ENCODE measurements at regions not wholly inside any gene's neighbourhood (a gene's known extent, or its start where the extent isn't known, plus 50 kb on each side); places are given as distances from the start of the nearest gene placed in this dataset.
A peak's percentile ranks its signal among the peaks of the same experiment; 100 is the strongest.
"Not testable (repeated sequence)": the region's sequence is repeated elsewhere in the genome, so short reads cannot be mapped to it uniquely, and the experiment has no call there.

- H3K27me3 ChIP-seq (ENCODE audit: control insufficient read depth in 3 of 3, insufficient read depth in 3 of 3, low read length in 3 of 3); H3K4me1 ChIP-seq (ENCODE audit: control insufficient read depth in 3 of 3, insufficient read depth in 2 of 3, low read depth in 1 of 3, low read length in 2 of 3); H3K4me3 ChIP-seq (ENCODE audit: low read depth in 1 of 3, low read length in 3 of 3); DNase-seq; H3K36me3 ChIP-seq (ENCODE audit: control insufficient read depth in 3 of 3, insufficient read depth in 2 of 3, low read depth in 1 of 3, low read length in 3 of 3); H3K27ac ChIP-seq (ENCODE audit: low read depth in 1 of 3, low read length in 2 of 3); H3K9me3 ChIP-seq (ENCODE audit: control insufficient read depth in 2 of 2, insufficient read depth in 1 of 2, low read depth in 1 of 2, low read length in 1 of 2); FAIRE-seq: not testable (repeated sequence)
- WGBS, 3 donors, result 85 to 93% (median 90%) methylated on average over 17 of the region's 17 CpGs
These were observed 915.3 kb upstream of the CRIM1 start for GRCh38 chr2:35440308-35440707.

GRCh38 chr2:35436893-35437292 lies 918.7 kb upstream of the CRIM1 start:
- not testable (repeated sequence) for H3K27me3 ChIP-seq (ENCODE audit: control insufficient read depth in 3 of 3, insufficient read depth in 3 of 3, low read length in 3 of 3); H3K27ac ChIP-seq (ENCODE audit: low read depth in 1 of 3, low read length in 2 of 3); FAIRE-seq; H3K36me3 ChIP-seq (ENCODE audit: control insufficient read depth in 3 of 3, insufficient read depth in 2 of 3, low read depth in 1 of 3, low read length in 3 of 3); H3K4me1 ChIP-seq (ENCODE audit: control insufficient read depth in 3 of 3, insufficient read depth in 2 of 3, low read depth in 1 of 3, low read length in 2 of 3); DNase-seq; H3K4me3 ChIP-seq (ENCODE audit: low read depth in 1 of 3, low read length in 3 of 3); H3K9me3 ChIP-seq (ENCODE audit: control insufficient read depth in 2 of 2, insufficient read depth in 1 of 2, low read depth in 1 of 2, low read length in 1 of 2)
- WGBS, 3 donors, result 81 to 83% (median 81%) methylated on average over 5 of the region's 5 CpGs

- no peaks in the 10 kb centered on the region for H3K9me3 ChIP-seq (ENCODE audit: control insufficient read depth in 2 of 2, insufficient read depth in 1 of 2, low read depth in 1 of 2, low read length in 1 of 2)
- H3K27ac ChIP-seq (ENCODE audit: low read depth in 1 of 3, low read length in 2 of 3), result no peak overlapping the region
- FAIRE-seq (no peak), DNase-seq (peak in 1 of 2 donors; percentile 8)
- H3K4me3 ChIP-seq (ENCODE audit: low read depth in 1 of 3, low read length in 3 of 3), result no peak overlapping the region
- WGBS, 3 donors, result 73 to 87% (median 83%) methylated on average over 1 of the region's 1 CpG
- no peaks in the 10 kb centered on the region for H3K36me3 ChIP-seq (ENCODE audit: control insufficient read depth in 3 of 3, insufficient read depth in 2 of 3, low read depth in 1 of 3, low read length in 3 of 3)
- no peaks in the 10 kb centered on the region for H3K27me3 ChIP-seq (ENCODE audit: control insufficient read depth in 3 of 3, insufficient read depth in 3 of 3, low read length in 3 of 3)
- H3K4me1 ChIP-seq (ENCODE audit: control insufficient read depth in 3 of 3, insufficient read depth in 2 of 3, low read depth in 1 of 3, low read length in 2 of 3), result no peaks in the 10 kb centered on the region
These were observed 927.0 kb upstream of the CRIM1 start for GRCh38 chr2:35428548-35428947.

GRCh38 chr2:35421485-35421884 lies 934.1 kb upstream of the CRIM1 start:
- no peak for DNase-seq
- no peaks in the 10 kb centered on the region for H3K27me3 ChIP-seq (ENCODE audit: control insufficient read depth in 3 of 3, insufficient read depth in 3 of 3, low read length in 3 of 3)
- no peaks in the 10 kb centered on the region for H3K9me3 ChIP-seq (ENCODE audit: control insufficient read depth in 2 of 2, insufficient read depth in 1 of 2, low read depth in 1 of 2, low read length in 1 of 2)
- H3K4me1 ChIP-seq (ENCODE audit: control insufficient read depth in 3 of 3, insufficient read depth in 2 of 3, low read depth in 1 of 3, low read length in 2 of 3), result no peaks in the 10 kb centered on the region
- no peak for FAIRE-seq
- no peak overlapping the region for H3K27ac ChIP-seq (ENCODE audit: low read depth in 1 of 3, low read length in 2 of 3)
- 81 to 93% (median 83%) methylated on average over 1 of the region's 1 CpG for WGBS, 3 donors
- H3K4me3 ChIP-seq (ENCODE audit: low read depth in 1 of 3, low read length in 3 of 3), result no peak overlapping the region
- H3K36me3 ChIP-seq (ENCODE audit: control insufficient read depth in 3 of 3, insufficient read depth in 2 of 3, low read depth in 1 of 3, low read length in 3 of 3), result no peaks in the 10 kb centered on the region

GRCh38 chr2:35417293-35417692 lies 938.3 kb upstream of the CRIM1 start:
- H3K4me1 ChIP-seq (ENCODE audit: control insufficient read depth in 3 of 3, insufficient read depth in 2 of 3, low read depth in 1 of 3, low read length in 2 of 3), result no peaks in the 10 kb centered on the region
- DNase-seq (no peak), FAIRE-seq (no peak)
- H3K27ac ChIP-seq (ENCODE audit: low read depth in 1 of 3, low read length in 2 of 3), result no peak overlapping the region
- WGBS, 3 donors, result 9 to 26% (median 22%) methylated on average over 1 of the region's 1 CpG
- H3K36me3 ChIP-seq (ENCODE audit: control insufficient read depth in 3 of 3, insufficient read depth in 2 of 3, low read depth in 1 of 3, low read length in 3 of 3), result no peaks in the 10 kb centered on the region
- H3K27me3 ChIP-seq (ENCODE audit: control insufficient read depth in 3 of 3, insufficient read depth in 3 of 3, low read length in 3 of 3), result no peaks in the 10 kb centered on the region
- H3K9me3 ChIP-seq (ENCODE audit: control insufficient read depth in 2 of 2, insufficient read depth in 1 of 2, low read depth in 1 of 2, low read length in 1 of 2), result no peaks in the 10 kb centered on the region
- no peak overlapping the region for H3K4me3 ChIP-seq (ENCODE audit: low read depth in 1 of 3, low read length in 3 of 3)

GRCh38 chr2:35416391-35417140 lies 939.0 kb upstream of the CRIM1 start:
- Histone ChIP-seq H3K36me3 (ENCODE audit: control insufficient read depth in 3 of 3, insufficient read depth in 2 of 3, low read depth in 1 of 3, low read length in 3 of 3) (no peaks in the 10 kb centered on the region), H3K27ac (ENCODE audit: low read depth in 1 of 3, low read length in 2 of 3) (no peak overlapping the region), H3K9me3 (ENCODE audit: control insufficient read depth in 2 of 2, insufficient read depth in 1 of 2, low read depth in 1 of 2, low read length in 1 of 2) (no peaks in the 10 kb centered on the region), H3K4me1 (ENCODE audit: control insufficient read depth in 3 of 3, insufficient read depth in 2 of 3, low read depth in 1 of 3, low read length in 2 of 3) (no peaks in the 10 kb centered on the region), H3K4me3 (ENCODE audit: low read depth in 1 of 3, low read length in 3 of 3) (no peak overlapping the region), H3K27me3 (ENCODE audit: control insufficient read depth in 3 of 3, insufficient read depth in 3 of 3, low read length in 3 of 3) (no peaks in the 10 kb centered on the region)
- FAIRE-seq, result no peak
- no peak for DNase-seq
- 57 to 83% (median 80%) methylated on average over 2 of the region's 2 CpGs for WGBS, 3 donors

GRCh38 chr2:35415942-35416341 lies 939.6 kb upstream of the CRIM1 start:
- no peaks in the 10 kb centered on the region for H3K4me1 ChIP-seq (ENCODE audit: control insufficient read depth in 3 of 3, insufficient read depth in 2 of 3, low read depth in 1 of 3, low read length in 2 of 3)
- H3K36me3 ChIP-seq (ENCODE audit: control insufficient read depth in 3 of 3, insufficient read depth in 2 of 3, low read depth in 1 of 3, low read length in 3 of 3), result no peaks in the 10 kb centered on the region
- H3K27me3 ChIP-seq (ENCODE audit: control insufficient read depth in 3 of 3, insufficient read depth in 3 of 3, low read length in 3 of 3), result no peaks in the 10 kb centered on the region
- no peaks in the 10 kb centered on the region for H3K9me3 ChIP-seq (ENCODE audit: control insufficient read depth in 2 of 2, insufficient read depth in 1 of 2, low read depth in 1 of 2, low read length in 1 of 2)
- H3K27ac ChIP-seq (ENCODE audit: low read depth in 1 of 3, low read length in 2 of 3), result no peak overlapping the region
- 65 to 70% (median 68%) methylated on average over 4 of the region's 4 CpGs for WGBS, 3 donors
- no peak overlapping the region for H3K4me3 ChIP-seq (ENCODE audit: low read depth in 1 of 3, low read length in 3 of 3)
- FAIRE-seq, result no peak
- DNase-seq, result no peak

GRCh38 chr2:35415282-35415681 lies 940.3 kb upstream of the CRIM1 start:
- no peaks in the 10 kb centered on the region for H3K27me3 ChIP-seq (ENCODE audit: control insufficient read depth in 3 of 3, insufficient read depth in 3 of 3, low read length in 3 of 3)
- no peak overlapping the region for H3K27ac ChIP-seq (ENCODE audit: low read depth in 1 of 3, low read length in 2 of 3)
- no peaks in the 10 kb centered on the region for H3K36me3 ChIP-seq (ENCODE audit: control insufficient read depth in 3 of 3, insufficient read depth in 2 of 3, low read depth in 1 of 3, low read length in 3 of 3)
- no peaks in the 10 kb centered on the region for H3K9me3 ChIP-seq (ENCODE audit: control insufficient read depth in 2 of 2, insufficient read depth in 1 of 2, low read depth in 1 of 2, low read length in 1 of 2)
- no peaks in the 10 kb centered on the region for H3K4me1 ChIP-seq (ENCODE audit: control insufficient read depth in 3 of 3, insufficient read depth in 2 of 3, low read depth in 1 of 3, low read length in 2 of 3)
- H3K4me3 ChIP-seq (ENCODE audit: low read depth in 1 of 3, low read length in 3 of 3), result no peak overlapping the region
- DNase-seq, result no peak
- 44 to 75% (median 46%) methylated on average over 1 of the region's 1 CpG for WGBS, 3 donors
- FAIRE-seq, result no peak

Measured in small intestine (tissue), 7 donors.